Neuronal stem cell (in vitro differentiated cells): ENCODE measurements at regions not wholly inside any gene's neighbourhood (a gene's known extent, or its start where the extent isn't known, plus 50 kb on each side); places are given as distances from the start of the nearest gene placed in this dataset.

Experiments used
- DNase-seq: peaks from one replicate; pipeline ENCODE4 v3.0.0-alpha.2; 2013; ENCODE audit warnings: low spot score
- H2AFZ ChIP-seq: one replicate; pipeline ENCODE4 v1.6.1; 2013; ENCODE audit warnings: mild to moderate bottlenecking, low read length, inconsistent platforms
- H2AK5ac ChIP-seq: 2 replicates; pipeline ENCODE4 v1.6.1; 2013; ENCODE audit warnings: low read depth, mild to moderate bottlenecking, inconsistent platforms, low read length, moderate library complexity, mixed read lengths
- H2BK120ac ChIP-seq: 2 replicates; pipeline ENCODE4 v1.6.1; 2013; ENCODE audit warnings: low read depth, mild to moderate bottlenecking, inconsistent platforms, low read length, moderate library complexity, mixed read lengths
- H2BK12ac ChIP-seq: one replicate; pipeline ENCODE4 v1.6.1; 2013; ENCODE audit warnings: low read length, inconsistent platforms
- H2BK15ac ChIP-seq: 2 replicates; pipeline ENCODE4 v1.6.1; 2013; ENCODE audit warnings: mild to moderate bottlenecking, low read length, inconsistent platforms, mixed read lengths
- H2BK5ac ChIP-seq: one replicate; pipeline ENCODE4 v1.6.1; 2013; ENCODE audit warnings: inconsistent platforms, mild to moderate bottlenecking, low read length, moderate library complexity
- H3K14ac ChIP-seq: one replicate; pipeline ENCODE4 v1.6.1; 2013; ENCODE audit warnings: low read length, inconsistent platforms
- H3K18ac ChIP-seq: 2 replicates; pipeline ENCODE4 v1.6.1; 2013; ENCODE audit warnings: low read length, inconsistent platforms
- H3K23ac ChIP-seq: 2 replicates; pipeline ENCODE4 v1.6.1; 2013; ENCODE audit warnings: low read depth, mild to moderate bottlenecking, mixed read lengths, low read length, inconsistent platforms; ENCODE audit not compliant: poor library complexity
- H3K27ac ChIP-seq: replicated peaks from 3 replicates; pipeline ENCODE4 v1.5.1; 2013; ENCODE audit warnings: low read length, inconsistent platforms
- H3K27me3 ChIP-seq, 3 experiments: 2 replicates each; pipeline ENCODE4 v1.6.1; 2013; ENCODE audit warnings: low read length in 3 of 3, mild to moderate bottlenecking in 2 of 3, inconsistent platforms in 1 of 3, low read depth in 1 of 3, mixed read lengths in 1 of 3, moderate library complexity in 1 of 3; ENCODE audit not compliant: control insufficient read depth in 3 of 3, insufficient read depth in 3 of 3
- H3K36me3 ChIP-seq, 2 donors: replicated peaks in 1 of 2; 2 replicates each; pipeline ENCODE4 v1.6.1; 2013; ENCODE audit warnings: low read length in 2 of 2; ENCODE audit not compliant: control insufficient read depth in 2 of 2, insufficient read depth in 2 of 2
- H3K4ac ChIP-seq: 2 replicates; pipeline ENCODE4 v1.6.1; 2013; ENCODE audit warnings: inconsistent platforms, mild to moderate bottlenecking, low read length, moderate library complexity
- H3K4me1 ChIP-seq, 2 donors: 1 replicate in 1 of 2; 2 replicates in 1 of 2; pipeline ENCODE4 v1.6.1; 2013; ENCODE audit warnings: low read length in 2 of 2, low read depth in 1 of 2; ENCODE audit not compliant: control insufficient read depth in 2 of 2, insufficient read depth in 1 of 2
- H3K4me2 ChIP-seq: one replicate; pipeline ENCODE4 v1.6.1; 2013; ENCODE audit warnings: mild to moderate bottlenecking, low read length, inconsistent platforms; ENCODE audit not compliant: insufficient read depth, poor library complexity, severe bottlenecking
- H3K4me3 ChIP-seq, 2 donors: 2 replicates each; pipeline ENCODE4 v1.5.1; 2013; ENCODE audit warnings: low read length in 2 of 2, mild to moderate bottlenecking in 2 of 2, inconsistent platforms in 1 of 2, moderate library complexity in 1 of 2
- H3K79me1 ChIP-seq: one replicate; pipeline ENCODE4 v1.6.1; 2013; ENCODE audit warnings: low read depth, mild to moderate bottlenecking, inconsistent platforms, low read length, moderate library complexity
- H3K9ac ChIP-seq: one replicate; pipeline ENCODE4 v1.6.1; 2013; ENCODE audit warnings: mild to moderate bottlenecking, low read depth, low read length, inconsistent platforms; ENCODE audit not compliant: poor library complexity
- H3K9me3 ChIP-seq, 2 donors: replicated peaks in 1 of 2; 2 replicates each; pipeline versions ENCODE3 to v1.6.1; 2013; ENCODE audit warnings: low read length in 2 of 2, mild to moderate bottlenecking in 2 of 2, inconsistent platforms in 1 of 2, low read depth in 1 of 2, mixed read lengths in 1 of 2, moderate library complexity in 1 of 2; ENCODE audit not compliant: control insufficient read depth in 2 of 2, insufficient read depth in 1 of 2
- H4K8ac ChIP-seq: one replicate; pipeline ENCODE4 v1.6.1; 2013; ENCODE audit warnings: low read depth, mild to moderate bottlenecking, inconsistent platforms, low read length, moderate library complexity
- H4K91ac ChIP-seq: one replicate; pipeline ENCODE4 v1.6.1; 2013; ENCODE audit warnings: low read length, low read depth, mild to moderate bottlenecking, inconsistent platforms; ENCODE audit not compliant: poor library complexity
- WGBS, 2 donors: extraction: QIAGEN DNeasy Blood & Tissue Kit; methylation state at CpG; one replicate each; pipeline ENCODE4 v1.1.7; 2013; ENCODE audit warnings: missing lambda C conversion rate in 2 of 2, mixed read lengths in 1 of 2; ENCODE audit not compliant: insufficient read length in 2 of 2, insufficient replicate concordance in 1 of 2; ENCODE audit errors: extremely low coverage in 2 of 2; 5-methylcytosine and 5-hydroxymethylcytosine counted together

DNA sequence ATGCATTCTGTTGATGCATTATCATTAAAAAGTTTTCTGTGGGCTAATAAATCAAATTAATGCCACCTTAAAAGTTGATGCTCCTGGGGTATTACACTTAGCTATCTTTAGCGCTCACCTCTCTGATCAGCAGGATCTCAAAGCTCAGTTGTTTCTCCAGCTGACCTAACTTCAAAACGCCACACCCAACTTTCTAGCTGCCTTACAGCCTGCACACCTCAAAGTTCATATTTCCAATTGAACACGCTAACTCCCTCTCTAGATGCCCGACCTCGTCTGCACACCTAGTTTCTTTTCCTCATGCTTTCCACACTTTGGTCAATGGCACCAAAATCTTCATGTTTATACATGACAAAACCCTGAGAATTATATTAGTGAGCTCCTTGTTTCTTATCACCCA, 98.2 kb upstream of the AGTR1 start:
- Histone ChIP-seq H2AFZ (no peak overlapping the region), H3K79me1 (no peaks in the 10 kb centered on the region), H3K4me3 (no peak overlapping the region), H2BK15ac (no peak overlapping the region), H3K9me3 (no peaks in the 10 kb centered on the region), H3K14ac (no peak overlapping the region), H4K91ac (no peak overlapping the region), H3K4me2 (no peak overlapping the region), H3K36me3 (no peaks in the 10 kb centered on the region), H3K27me3 (no peaks in the 10 kb centered on the region), H2AK5ac (no peak overlapping the region), H3K4me1 (no peaks in the 10 kb centered on the region), H4K8ac (no peak overlapping the region), H3K4ac (no peak overlapping the region), H3K27ac (no peak overlapping the region), H2BK5ac (no peak overlapping the region), H2BK120ac (no peak overlapping the region), H3K23ac (no peak overlapping the region), H2BK12ac (no peak overlapping the region), H3K9ac (no peak overlapping the region), H3K18ac (no peak overlapping the region)
- no peak for DNase-seq
- WGBS, 2 donors, result no CpG with 5 or more reads among the region's 5 CpGs

GRCh38 chr3:148600440-148600839, 97.3 kb upstream of the AGTR1 start:
- no peak overlapping the region for H2BK12ac ChIP-seq
- H3K23ac ChIP-seq, result no peak overlapping the region
- no peak overlapping the region for H2BK120ac ChIP-seq
- H2BK15ac ChIP-seq, result no peak overlapping the region
- no peak overlapping the region for H4K91ac ChIP-seq
- WGBS, 2 donors, result no CpG with 5 or more reads among the region's 1 CpG
- H3K4ac ChIP-seq, result no peak overlapping the region
- no peak overlapping the region for H3K14ac ChIP-seq
- no peak for DNase-seq
- H4K8ac ChIP-seq, result no peak overlapping the region
- H3K9me3 ChIP-seq, result no peaks in the 10 kb centered on the region
- H2AK5ac ChIP-seq, result no peak overlapping the region
- H2BK5ac ChIP-seq, result no peak overlapping the region
- no peak overlapping the region for H3K4me2 ChIP-seq
- H3K27ac ChIP-seq, result no peak overlapping the region
- no peak overlapping the region for H2AFZ ChIP-seq
- H3K18ac ChIP-seq, result no peak overlapping the region
- no peak overlapping the region for H3K4me3 ChIP-seq
- no peak overlapping the region for H3K9ac ChIP-seq
- no peaks in the 10 kb centered on the region for H3K27me3 ChIP-seq
- H3K79me1 ChIP-seq, result no peaks in the 10 kb centered on the region
- H3K4me1 ChIP-seq, result no peaks in the 10 kb centered on the region
- H3K36me3 ChIP-seq, result no peaks in the 10 kb centered on the region

DNA sequence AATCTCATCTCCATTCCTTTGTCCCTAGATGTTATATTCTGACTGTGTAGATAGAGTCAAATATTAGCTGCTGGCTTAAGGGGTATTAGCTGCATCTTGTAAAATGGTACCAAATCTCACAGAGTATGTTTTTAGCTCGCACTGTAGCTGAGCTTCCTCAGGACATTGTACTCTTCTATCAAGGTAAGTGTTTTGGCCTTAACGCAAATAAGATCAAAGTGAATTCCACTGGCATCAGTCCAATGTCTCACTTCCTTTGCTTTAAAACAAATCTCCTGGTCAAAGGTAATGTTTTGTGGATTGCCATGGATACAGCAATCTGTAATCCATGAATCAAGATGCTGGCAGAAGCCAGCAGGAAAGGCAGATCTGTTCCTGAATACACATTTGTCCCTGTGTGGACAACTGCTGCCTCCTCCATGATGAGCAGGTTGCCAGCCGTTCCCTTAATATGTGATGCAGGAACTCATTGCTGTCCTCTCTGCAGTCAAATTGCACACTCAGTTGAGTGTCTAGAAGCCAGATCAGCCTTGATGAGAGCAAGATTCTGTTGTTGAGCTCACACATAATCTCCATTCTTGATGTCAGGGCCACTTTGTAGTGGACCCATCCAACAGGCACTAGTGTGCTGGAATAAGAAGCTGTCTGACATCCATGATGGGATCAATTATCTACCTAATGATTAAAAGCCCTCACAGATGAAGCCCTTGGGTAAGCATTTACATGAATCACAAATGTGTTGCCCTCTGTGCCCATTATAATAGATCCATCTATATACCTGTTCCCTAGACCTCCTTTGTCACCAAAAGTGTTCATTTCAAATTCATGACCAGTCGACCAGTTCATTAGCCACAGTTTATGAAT, 96.6 kb upstream of the AGTR1 start:
- Histone ChIP-seq H3K79me1 (no peaks in the 10 kb centered on the region), H3K4me2 (no peak overlapping the region), H3K27ac (no peak overlapping the region), H3K27me3 (no peaks in the 10 kb centered on the region), H2BK12ac (no peak overlapping the region), H3K23ac (no peak overlapping the region), H2AK5ac (no peak overlapping the region), H2AFZ (no peak overlapping the region), H2BK120ac (no peak overlapping the region), H3K36me3 (no peaks in the 10 kb centered on the region), H3K9ac (no peak overlapping the region), H3K9me3 (no peaks in the 10 kb centered on the region), H3K4ac (no peak overlapping the region), H2BK5ac (no peak overlapping the region), H2BK15ac (no peak overlapping the region), H3K4me1 (no peaks in the 10 kb centered on the region), H3K18ac (no peak overlapping the region), H4K8ac (no peak overlapping the region), H4K91ac (no peak overlapping the region), H3K4me3 (no peak overlapping the region), H3K14ac (no peak overlapping the region)
- no CpG with 5 or more reads among the region's 4 CpGs for WGBS, 2 donors
- DNase-seq, result no peak

DNA sequence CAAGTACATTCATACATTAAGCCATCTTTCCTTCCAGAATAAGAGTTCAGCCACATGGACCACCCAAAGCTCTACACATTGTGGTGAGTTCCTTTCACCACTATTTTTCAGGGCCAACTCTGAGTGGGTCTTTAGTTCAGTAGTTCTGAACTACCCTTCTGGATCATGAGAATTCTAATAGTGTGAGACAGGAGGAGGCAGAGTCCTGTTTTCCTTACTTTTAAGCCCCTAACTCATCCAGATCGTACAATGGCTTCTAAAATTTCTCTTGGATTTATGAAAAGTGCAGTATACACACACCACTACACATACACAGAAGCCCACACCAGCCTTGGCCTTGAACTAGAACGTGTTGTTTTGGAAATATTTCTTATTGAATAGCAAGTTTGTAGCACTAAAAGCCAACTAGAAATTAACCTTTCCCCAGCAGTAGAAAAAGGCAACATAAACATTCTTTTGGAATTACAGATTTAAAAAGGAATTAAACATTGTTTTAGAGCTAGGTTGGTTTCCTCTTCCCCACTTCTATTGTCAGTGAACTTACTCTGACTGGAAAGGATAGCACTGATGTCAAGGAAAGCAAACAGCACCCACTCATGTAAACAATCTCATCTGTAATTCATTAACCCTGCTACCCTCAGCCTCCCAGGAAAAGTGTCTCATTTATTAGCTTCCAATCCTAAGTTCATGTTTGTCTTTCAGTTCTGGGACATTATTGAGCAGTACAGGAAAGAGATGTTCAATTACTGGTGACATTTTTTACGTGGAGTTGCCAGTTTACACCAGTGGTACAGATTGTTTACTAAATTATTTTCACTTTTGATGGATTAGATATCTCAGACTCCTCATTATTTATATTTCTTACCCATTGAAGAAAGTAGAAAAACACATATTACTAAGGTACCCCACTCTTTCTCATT, 95.7 kb upstream of the AGTR1 start:
- no peak overlapping the region for H2AFZ ChIP-seq
- H3K23ac ChIP-seq, result no peak overlapping the region
- no peak overlapping the region for H3K27ac ChIP-seq
- no peak overlapping the region for H2BK12ac ChIP-seq
- no peaks in the 10 kb centered on the region for H3K27me3 ChIP-seq
- no peaks in the 10 kb centered on the region for H3K9me3 ChIP-seq
- H3K4me1 ChIP-seq, result no peaks in the 10 kb centered on the region
- no peak overlapping the region for H2AK5ac ChIP-seq
- no peak overlapping the region for H4K91ac ChIP-seq
- H2BK120ac ChIP-seq, result no peak overlapping the region
- no peak overlapping the region for H3K4me2 ChIP-seq
- no peak overlapping the region for H3K4me3 ChIP-seq
- H3K4ac ChIP-seq, result no peak overlapping the region
- no peak overlapping the region for H3K14ac ChIP-seq
- H2BK5ac ChIP-seq, result no peak overlapping the region
- no CpG with 5 or more reads among the region's 3 CpGs for WGBS, 2 donors
- H3K9ac ChIP-seq, result no peak overlapping the region
- no peak for DNase-seq
- H4K8ac ChIP-seq, result no peak overlapping the region
- H3K79me1 ChIP-seq, result no peaks in the 10 kb centered on the region
- no peak overlapping the region for H3K18ac ChIP-seq
- no peak overlapping the region for H2BK15ac ChIP-seq
- H3K36me3 ChIP-seq, result no peaks in the 10 kb centered on the region
